NCI-H1694 treated with DMSO at 0.1 percent for 48 hours (cell line): ENCODE measurements at regions not wholly inside any gene's neighbourhood (a gene's known extent, or its start where the extent isn't known, plus 50 kb on each side); places are given as distances from the start of the nearest gene placed in this dataset.
"Not testable (repeated sequence)": the region's sequence is repeated elsewhere in the genome, so short reads cannot be mapped to it uniquely, and the experiment has no call there.

Experiments
- DNase-seq: peaks from one replicate; lab custom pipeline; 2025; lab: John Stamatoyannopoulos, UW

GRCh38 chr2:40043641-40044040, 264.6 kb upstream of the THUMPD2 start:
- DNase-seq: no peak

DNA sequence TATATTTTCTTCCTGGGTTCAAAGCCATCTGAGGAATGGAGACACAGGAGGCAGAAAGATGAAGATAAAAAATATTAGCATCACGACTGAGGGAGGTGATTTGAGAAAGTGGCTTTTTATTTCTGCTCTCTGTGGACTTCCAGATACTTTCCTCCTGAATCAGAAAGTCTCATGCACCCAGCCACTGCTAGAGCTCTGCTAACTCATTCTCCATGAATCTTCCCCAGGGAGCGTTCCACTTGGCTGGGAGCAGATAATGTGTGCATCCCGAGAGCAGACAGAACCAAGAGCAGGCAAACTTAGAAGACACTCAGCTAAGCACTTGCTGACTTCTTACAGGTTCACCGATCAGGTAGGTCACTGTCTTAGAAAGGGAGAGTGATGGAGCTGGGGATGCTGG, 264.1 kb upstream of the THUMPD2 start:
- no peak for DNase-seq

DNA sequence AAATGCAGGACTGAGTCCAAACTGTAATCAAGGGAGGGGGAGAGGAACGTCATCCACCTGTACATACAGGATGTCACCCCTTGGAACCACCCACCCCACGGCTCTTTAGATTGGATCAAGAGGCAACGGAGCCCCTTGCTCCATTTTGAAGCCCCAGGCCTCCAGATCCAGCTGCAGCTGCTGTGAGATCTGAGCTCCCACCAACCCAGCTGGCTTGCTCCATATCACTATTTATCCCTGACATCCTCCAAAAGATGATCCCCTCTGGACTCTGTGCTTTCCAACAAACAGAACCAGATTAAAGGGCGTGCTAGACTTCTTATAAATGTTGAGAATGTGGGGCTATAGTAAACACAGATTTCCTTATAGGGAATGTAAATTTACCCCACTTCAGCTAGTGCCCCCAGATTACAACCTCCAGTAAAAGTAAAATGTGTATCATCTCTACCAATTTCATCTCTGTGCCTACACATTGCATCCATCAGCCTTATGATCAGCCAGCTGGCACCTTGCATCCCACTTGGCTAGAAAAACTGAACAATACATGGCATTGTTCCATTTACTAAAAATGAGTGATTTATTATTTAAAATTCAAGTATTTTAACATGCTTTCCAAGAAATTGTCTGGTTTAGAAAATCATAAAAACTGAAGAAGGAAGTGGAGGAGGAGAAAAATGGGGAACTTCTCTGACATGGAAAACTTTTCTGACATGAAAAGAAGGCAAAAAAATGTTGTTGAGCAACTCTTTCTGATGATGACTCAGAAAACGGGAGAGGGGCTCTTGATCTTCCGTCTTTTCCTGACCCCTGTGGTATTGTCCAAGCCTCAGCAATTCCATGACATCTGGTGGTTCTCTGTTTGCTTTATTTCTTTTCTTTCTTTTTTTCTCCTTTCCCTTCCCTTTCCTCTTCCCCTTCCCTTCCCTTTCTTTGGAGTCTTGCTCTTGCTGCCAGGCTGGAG, 262.6 kb upstream of the THUMPD2 start:
- no peak for DNase-seq

- DNase-seq: no peak
Measured at GRCh38 chr2:40039549-40039948, 260.5 kb upstream of the THUMPD2 start.

- DNase-seq: no peak
Measured at GRCh38 chr2:40038646-40039045, 259.6 kb upstream of the THUMPD2 start.

DNA sequence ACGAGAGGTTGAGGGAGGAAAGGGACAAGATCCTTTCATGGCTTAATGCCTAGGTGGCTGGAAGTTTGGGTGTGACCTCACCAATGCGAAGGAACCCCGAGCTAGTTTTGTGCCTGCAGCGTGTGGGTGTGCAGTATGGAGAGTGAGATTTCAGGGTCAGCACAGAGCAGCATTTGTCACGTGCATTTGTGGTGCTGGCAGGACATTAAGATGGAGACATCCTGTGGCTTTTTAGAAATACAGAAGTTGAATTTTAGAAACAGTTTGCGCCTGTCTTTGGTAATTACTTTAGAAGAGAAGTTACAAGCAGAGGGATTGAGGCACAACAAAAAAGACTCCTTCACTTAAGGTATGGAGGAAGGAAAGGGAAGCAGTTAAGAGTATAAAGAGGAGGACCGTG, 258.2 kb upstream of the THUMPD2 start:
- no peak for DNase-seq

DNA sequence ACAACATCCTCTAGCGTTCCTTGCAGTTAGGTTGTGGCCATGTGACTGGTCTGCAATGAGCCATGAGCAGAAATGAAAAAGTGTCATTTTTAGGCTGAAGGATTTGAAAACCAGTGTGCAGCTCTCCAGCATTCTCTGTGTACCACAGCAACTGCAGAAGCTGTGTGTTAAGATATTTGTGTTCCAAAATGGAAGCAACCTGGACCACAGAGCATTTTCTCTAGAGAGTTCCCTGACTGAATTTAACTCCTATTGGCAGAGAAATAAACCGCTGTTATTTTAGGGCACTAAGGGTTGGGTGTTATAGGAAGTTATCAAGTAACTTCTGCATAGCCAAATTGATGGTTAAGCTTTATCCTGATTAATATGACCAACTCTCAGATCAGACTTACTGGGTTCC, 257.2 kb upstream of the THUMPD2 start:
- DNase-seq: no peak

- DNase-seq: no peak
Measured at GRCh38 chr2:40034801-40035200, 255.7 kb upstream of the THUMPD2 start.

GRCh38 chr2:40034198-40034597, 255.1 kb upstream of the THUMPD2 start:
- DNase-seq: no peak

DNA sequence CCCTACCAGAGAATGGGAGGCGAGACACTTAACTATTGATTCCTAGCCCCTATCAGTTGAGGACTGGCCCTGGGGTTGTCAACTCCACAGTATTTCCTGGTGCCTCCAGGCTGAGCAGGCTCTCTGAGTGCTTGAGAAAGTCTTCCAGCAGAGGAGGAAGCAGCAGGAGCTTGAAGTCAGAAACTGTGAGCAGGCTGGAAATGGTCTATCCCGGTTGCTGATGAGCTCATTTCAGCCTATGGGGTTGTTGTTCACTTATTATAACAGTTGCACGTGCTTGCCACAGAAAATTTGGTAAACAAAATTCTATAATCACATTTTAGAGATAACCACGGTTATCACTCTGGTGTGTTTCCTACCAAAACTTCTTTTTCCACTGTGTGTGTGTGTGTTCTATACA, 254.7 kb upstream of the THUMPD2 start:
- DNase-seq: no peak

GRCh38 chr2:40032650-40033319, 253.7 kb upstream of the THUMPD2 start:
- DNase-seq: no peak

DNA sequence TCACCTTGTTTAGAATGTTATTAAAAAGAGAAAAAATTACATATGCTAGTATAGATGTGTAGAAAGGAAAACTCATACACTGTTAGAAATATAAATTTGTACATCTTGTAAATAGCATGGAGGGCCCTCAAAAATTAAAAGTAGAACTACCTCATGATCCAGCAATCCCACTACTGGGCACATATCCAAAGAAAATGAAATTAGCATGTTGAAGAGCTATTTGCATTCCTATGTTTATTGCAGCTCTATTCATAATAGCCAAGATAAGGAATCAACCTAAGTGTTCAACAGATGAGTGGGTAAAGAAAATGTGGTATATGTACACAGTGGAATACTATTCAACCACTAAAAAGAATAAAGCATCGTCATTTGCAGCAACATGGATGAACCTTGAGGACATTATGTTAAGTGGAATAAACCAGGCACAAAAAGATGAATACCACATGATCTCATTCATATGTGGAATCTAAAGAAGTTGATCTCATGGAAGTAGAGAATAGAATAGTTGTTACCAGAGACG, 251.5 kb upstream of the THUMPD2 start:
- DNase-seq: no peak

- DNase-seq: no peak
Measured at GRCh38 chr2:40028792-40029488, 249.9 kb upstream of the THUMPD2 start.

DNA sequence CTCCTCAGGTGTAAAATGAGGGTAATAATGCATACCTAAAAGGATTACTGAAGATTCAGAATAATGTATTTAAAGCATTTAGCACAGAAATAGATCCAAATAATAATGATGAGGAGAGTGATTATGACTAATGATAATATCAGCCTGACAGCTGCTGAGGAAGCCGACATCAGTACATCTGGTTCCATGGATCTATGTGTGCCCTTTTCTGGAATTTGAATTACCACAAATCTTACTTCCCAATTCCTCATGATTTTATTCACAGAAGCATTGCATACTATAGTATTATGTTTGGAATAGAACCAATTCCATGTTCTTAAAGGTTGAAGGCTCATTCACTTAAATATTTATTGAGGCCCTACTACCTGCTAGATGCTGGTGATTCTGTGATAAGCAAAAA, 248.9 kb upstream of the THUMPD2 start:
- no peak for DNase-seq

DNA sequence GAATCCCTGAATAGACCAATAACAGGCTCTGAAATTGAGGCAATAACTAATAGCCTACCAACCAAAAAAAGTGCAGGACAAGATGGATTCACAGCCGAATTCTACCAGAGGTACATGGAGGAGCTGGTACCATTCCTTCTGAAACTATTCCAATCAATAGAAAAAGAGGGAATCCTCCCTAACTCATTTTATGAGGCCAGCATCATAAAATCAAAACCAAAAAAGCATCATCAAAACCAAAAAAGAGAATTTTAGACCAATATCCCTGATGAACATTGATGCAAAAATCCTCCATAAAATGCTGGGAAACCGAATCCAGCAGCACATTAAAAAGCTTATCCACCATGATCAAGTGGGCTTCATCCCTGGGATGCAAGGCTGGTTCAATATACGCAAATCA, 246.2 kb upstream of the THUMPD2 start:
- not testable (repeated sequence) for DNase-seq

- no peak for DNase-seq
Measured at GRCh38 chr2:40020997-40021396, 241.9 kb upstream of the THUMPD2 start.

DNA sequence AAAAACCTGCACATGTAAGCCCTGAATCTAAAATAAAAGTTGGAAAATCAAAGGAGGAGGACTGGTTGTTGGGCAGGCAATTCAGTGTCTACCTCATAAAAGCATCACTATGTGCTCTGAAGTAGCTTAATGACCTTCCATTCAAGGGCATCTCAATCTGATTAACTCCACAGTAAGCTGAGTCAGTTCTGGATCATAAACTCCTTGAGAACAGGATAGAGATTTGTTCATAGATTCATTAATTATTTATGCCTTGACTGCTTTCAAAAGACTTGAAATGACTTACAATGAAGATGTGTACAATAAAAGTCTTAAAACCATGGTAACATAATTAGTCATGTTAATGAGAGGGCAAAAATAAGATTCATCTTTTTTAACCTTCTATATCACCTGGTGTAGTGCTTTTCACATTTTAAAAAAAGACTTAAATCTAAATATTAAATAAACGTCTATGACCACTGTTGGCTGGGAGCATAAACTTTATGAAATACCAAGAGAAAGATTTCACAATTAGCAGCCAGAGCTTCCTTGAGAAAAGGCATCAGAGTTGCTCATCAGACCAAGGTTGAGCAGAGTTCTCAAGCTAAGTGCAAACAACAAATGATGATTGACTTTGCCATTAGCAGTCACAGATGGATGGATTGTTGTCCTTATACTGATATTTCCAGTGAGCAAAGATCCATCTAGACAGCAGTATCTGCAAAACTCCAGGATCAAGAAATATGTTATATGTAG, 237.3 kb upstream of the THUMPD2 start:
- DNase-seq: no peak

GRCh38 chr2:40013962-40014361, 234.9 kb upstream of the THUMPD2 start:
- not testable (repeated sequence) for DNase-seq

- no peak for DNase-seq
Measured at GRCh38 chr2:40004336-40004735, 225.3 kb upstream of the THUMPD2 start.

GRCh38 chr2:40002339-40002738, 223.3 kb upstream of the THUMPD2 start:
- no peak for DNase-seq

DNA sequence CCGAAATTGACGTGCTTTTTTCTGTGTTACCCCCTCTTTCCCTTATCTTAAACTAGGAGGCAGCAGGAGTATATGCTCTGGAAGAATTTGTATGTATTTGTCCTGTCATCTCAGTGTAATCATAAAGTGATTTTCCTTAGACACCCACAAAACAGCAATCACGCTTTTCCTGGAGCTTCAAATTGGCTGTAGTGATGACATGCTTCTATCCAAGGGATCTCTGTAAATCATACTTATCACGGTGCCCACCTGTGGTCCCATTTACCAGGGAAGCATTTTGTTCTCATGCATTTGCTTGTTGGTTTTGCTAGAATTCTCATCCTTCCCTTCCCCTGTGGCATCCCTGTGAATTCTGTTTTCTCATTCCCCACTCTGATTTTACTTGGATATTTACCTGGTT, 220.8 kb upstream of the THUMPD2 start:
- DNase-seq: no peak

DNA sequence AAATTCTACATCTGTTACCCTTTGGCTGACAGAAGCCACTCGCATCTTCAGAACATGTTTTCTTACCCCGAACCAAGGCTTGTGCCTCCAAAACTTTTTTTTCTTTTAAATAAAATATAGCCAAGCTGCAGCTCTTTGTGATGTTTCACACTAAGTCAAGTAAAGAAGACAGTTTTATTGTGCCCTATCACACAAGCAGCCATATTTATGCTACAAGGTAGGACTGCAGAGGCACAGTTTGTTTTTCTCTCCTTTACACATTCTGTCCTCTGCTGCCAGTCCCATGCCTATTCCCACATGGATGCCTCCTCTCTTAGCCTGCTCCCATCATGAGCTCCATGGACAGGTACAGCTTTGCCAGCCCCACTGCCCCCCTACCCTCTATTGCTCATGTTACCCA, 219.6 kb upstream of the THUMPD2 start:
- no peak for DNase-seq
